HEK293 (cell line): ENCODE measurements at regions not wholly inside any gene's neighbourhood (a gene's known extent, or its start where the extent isn't known, plus 50 kb on each side); places are given as distances from the start of the nearest gene placed in this dataset.

Source experiments
- CTCF ChIP-seq: fragments of 450-650 bp; formaldehyde crosslinking; IDR thresholded peaks from 2 replicates; pipeline ENCODE4 v1.5.1; 2016; ENCODE audit warnings: missing biosample characterization, missing genetic modification characterization
- KLF1 ChIP-seq: fragments of 450-650 bp; formaldehyde crosslinking; IDR thresholded peaks from 2 replicates; pipeline ENCODE4 v1.5.1; 2016; ENCODE audit warnings: missing biosample characterization, missing genetic modification characterization
- PBX3 ChIP-seq: sonication (generic); formaldehyde crosslinking; IDR thresholded peaks from 2 replicates; pipeline ENCODE4 v1.8.1; 2022; ENCODE audit warnings: mild to moderate bottlenecking, moderate library complexity, missing genetic modification reagents
- PRDM10 ChIP-seq: fragments of 450-650 bp; formaldehyde crosslinking; IDR thresholded peaks from 2 replicates; pipeline ENCODE4 v1.5.1; 2016; ENCODE audit warnings: missing biosample characterization, missing genetic modification characterization
- REST ChIP-seq: fragments of 450-650 bp; formaldehyde crosslinking; IDR thresholded peaks from 2 replicates; pipeline ENCODE4 v1.5.1; 2016; ENCODE audit warnings: missing biosample characterization, missing genetic modification characterization
- ZNF214 ChIP-seq: fragments of 450-650 bp; formaldehyde crosslinking; IDR thresholded peaks from 2 replicates; pipeline ENCODE4 v1.5.1; 2017; ENCODE audit warnings: missing biosample characterization, mild to moderate bottlenecking, missing genetic modification characterization, borderline replicate concordance
- ZNF404 ChIP-seq: fragments of 450-650 bp; formaldehyde crosslinking; IDR thresholded peaks from 2 replicates; pipeline ENCODE4 v1.5.1; 2017; ENCODE audit warnings: missing biosample characterization, missing genetic modification characterization
- ZNF473 ChIP-seq: fragments of 450-650 bp; formaldehyde crosslinking; IDR thresholded peaks from 2 replicates; pipeline ENCODE4 v1.5.1; 2017; ENCODE audit warnings: missing biosample characterization, missing genetic modification characterization
- ZNF549 ChIP-seq: fragments of 450-650 bp; IDR thresholded peaks from 2 replicates; pipeline ENCODE4 v1.5.1; 2018; ENCODE audit warnings: missing biosample characterization, missing genetic modification characterization, mild to moderate bottlenecking, inconsistent platforms, moderate library complexity
- ZNF600 ChIP-seq: fragments of 450-650 bp; formaldehyde crosslinking; IDR thresholded peaks from 2 replicates; pipeline ENCODE4 v1.5.1; 2016; ENCODE audit warnings: missing biosample characterization, missing genetic modification characterization
- ZNF830 ChIP-seq: fragments of 450-650 bp; IDR thresholded peaks from 2 replicates; pipeline ENCODE4 v1.5.0; 2018; ENCODE audit warnings: missing biosample characterization, missing genetic modification characterization, low read depth, mild to moderate bottlenecking, moderate library complexity

- TF ChIP-seq CTCF (tag by site-specific recombination) (no peak), PRDM10 (no peak), ZNF214 (no peak), REST (tag by site-specific recombination) (no peak), ZNF404 (no peak), ZNF473 (tag by site-specific recombination) (no peak), KLF1 (tag by site-specific recombination) (no peak), ZNF600 (no peak), ZNF830 (tag by site-specific recombination) (no peak), ZNF549 (tag by site-specific recombination) (no peak), PBX3 (CRISPR knock-in tag) (no peak)
Measured at GRCh38 chr18:27411911-27412310, 226.8 kb upstream of the CHST9 start.
